AG04450 (cell line): ENCODE measurements at regions not wholly inside any gene's neighbourhood (a gene's known extent, or its start where the extent isn't known, plus 50 kb on each side); places are given as distances from the start of the nearest gene placed in this dataset.
"Not testable (repeated sequence)": the region's sequence is repeated elsewhere in the genome, so short reads cannot be mapped to it uniquely, and the experiment has no call there.

Experiments
- CTCF ChIA-PET: fragments of 300-600, 350-600 bp; formaldehyde crosslinking; extraction: SDS; loops from one replicate; lab custom pipeline; 2022; ENCODE audit warnings: antibody characterized with exemption, inconsistent platforms; lab: Charles Lee
- POLR2A ChIA-PET: fragments of 350-600 bp; formaldehyde crosslinking; extraction: SDS; loops from one replicate; lab custom pipeline; 2021; ENCODE audit warnings: antibody characterized with exemption, inconsistent platforms; lab: Yijun Ruan, JAX
- DNase-seq: peaks from one replicate; pipeline ENCODE4 v3.0.0-alpha.2; 2011; ENCODE audit warnings: low read depth, low spot score
- H3K27ac ChIP-seq: one replicate; pipeline ENCODE4 v1.5.1; 2012; ENCODE audit warnings: low read depth, low read length, control low read depth
- H3K27me3 ChIP-seq: one replicate; pipeline ENCODE4 v1.6.0; 2012; ENCODE audit warnings: low read length; ENCODE audit not compliant: control insufficient read depth, insufficient read depth
- H3K4me3 ChIP-seq: 2 replicates; pipeline ENCODE4 v1.5.1; 2011; ENCODE audit warnings: mild to moderate bottlenecking, low read depth, low read length, control low read depth
- H3K9me3 ChIP-seq: 2 replicates; pipeline ENCODE4 v1.5.1; 2012; ENCODE audit warnings: low read length; ENCODE audit not compliant: control insufficient read depth, insufficient read depth
- TF ChIP-seq, protein P1 (sequence below): IDR thresholded peaks from 2 replicates; pipeline ENCODE4 v1.5.1; 2011; ENCODE audit warnings: low read depth, low read length, control low read depth, inconsistent platforms

GRCh38 chr1:189696297-189696696, 781.4 kb downstream of the BRINP3 start:
- ChIA-PET POLR2A (no interaction called here), CTCF (no interaction called here)
- TF ChIP-seq, protein P1, sequence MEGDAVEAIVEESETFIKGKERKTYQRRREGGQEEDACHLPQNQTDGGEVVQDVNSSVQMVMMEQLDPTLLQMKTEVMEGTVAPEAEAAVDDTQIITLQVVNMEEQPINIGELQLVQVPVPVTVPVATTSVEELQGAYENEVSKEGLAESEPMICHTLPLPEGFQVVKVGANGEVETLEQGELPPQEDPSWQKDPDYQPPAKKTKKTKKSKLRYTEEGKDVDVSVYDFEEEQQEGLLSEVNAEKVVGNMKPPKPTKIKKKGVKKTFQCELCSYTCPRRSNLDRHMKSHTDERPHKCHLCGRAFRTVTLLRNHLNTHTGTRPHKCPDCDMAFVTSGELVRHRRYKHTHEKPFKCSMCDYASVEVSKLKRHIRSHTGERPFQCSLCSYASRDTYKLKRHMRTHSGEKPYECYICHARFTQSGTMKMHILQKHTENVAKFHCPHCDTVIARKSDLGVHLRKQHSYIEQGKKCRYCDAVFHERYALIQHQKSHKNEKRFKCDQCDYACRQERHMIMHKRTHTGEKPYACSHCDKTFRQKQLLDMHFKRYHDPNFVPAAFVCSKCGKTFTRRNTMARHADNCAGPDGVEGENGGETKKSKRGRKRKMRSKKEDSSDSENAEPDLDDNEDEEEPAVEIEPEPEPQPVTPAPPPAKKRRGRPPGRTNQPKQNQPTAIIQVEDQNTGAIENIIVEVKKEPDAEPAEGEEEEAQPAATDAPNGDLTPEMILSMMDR = no peak
- Histone ChIP-seq H3K27me3 (no peaks in the 10 kb centered on the region), H3K4me3 (no peak overlapping the region), H3K9me3 (peaks cover 11% of the 10 kb centered on the region), H3K27ac (no peak overlapping the region)
- no peak for DNase-seq

GRCh38 chr1:189697113-189697512, 780.6 kb downstream of the BRINP3 start:
- TF ChIP-seq, protein P1 = no peak
- Histone ChIP-seq H3K4me3 (no peak overlapping the region), H3K9me3 (peaks cover 11% of the 10 kb centered on the region), H3K27me3 (no peaks in the 10 kb centered on the region), H3K27ac (no peak overlapping the region)
- POLR2A ChIA-PET = no interaction called here
- CTCF ChIA-PET = no interaction called here
- no peak for DNase-seq

DNA sequence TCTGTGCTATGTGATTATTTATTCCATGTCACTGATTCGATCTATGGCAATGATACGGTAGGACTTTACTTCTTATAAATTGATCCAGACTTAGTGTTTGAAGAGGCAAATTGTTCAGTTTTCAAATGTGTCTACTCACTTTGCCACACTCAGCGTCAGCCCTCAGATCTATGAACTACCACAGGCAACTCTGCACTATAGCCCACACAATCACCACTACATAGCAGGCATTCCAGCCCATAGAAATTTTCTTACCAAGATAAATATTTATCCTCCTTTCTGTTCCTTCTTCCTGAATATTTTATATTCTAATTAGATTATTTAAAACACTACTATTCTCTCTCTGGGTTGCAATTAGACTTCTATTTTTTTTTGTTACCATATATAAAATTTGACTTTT, 776.1 kb downstream of the BRINP3 start:
- TF ChIP-seq, protein P1 = no peak
- ChIA-PET CTCF (no interaction called here), POLR2A (no interaction called here)
- H3K27ac ChIP-seq = no peak overlapping the region
- no peak overlapping the region for H3K4me3 ChIP-seq
- no peak for DNase-seq
- H3K9me3 ChIP-seq = peaks cover 6% of the 10 kb centered on the region; the same call in 1 of the 2 replicates
- H3K27me3 ChIP-seq = no peaks in the 10 kb centered on the region

DNA sequence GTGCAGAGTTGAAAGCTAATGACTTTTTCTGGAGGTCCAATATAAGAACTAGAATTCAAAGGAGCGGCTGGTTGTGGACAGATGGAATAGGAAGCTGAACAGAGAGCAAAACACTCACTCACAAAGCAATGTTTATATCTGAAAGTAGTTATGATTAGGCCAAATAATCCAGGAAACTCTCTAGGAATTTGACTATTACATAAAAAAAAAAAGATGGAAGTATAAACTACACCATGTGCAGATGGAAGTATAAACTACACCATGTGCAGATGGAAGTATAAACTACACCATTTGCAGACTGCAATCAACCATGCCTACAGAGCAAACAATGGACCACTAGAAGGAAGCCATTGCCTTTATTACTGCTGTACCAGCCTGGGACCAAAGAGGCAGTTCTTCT, 771.1 kb downstream of the BRINP3 start:
- ChIA-PET POLR2A (no interaction called here), CTCF (no interaction called here)
- TF ChIP-seq, protein P1 = no peak
- DNase-seq = no peak
- H3K4me3 ChIP-seq = no peak overlapping the region
- H3K9me3 ChIP-seq = no peaks in the 10 kb centered on the region
- H3K27ac ChIP-seq = no peak overlapping the region
- H3K27me3 ChIP-seq = no peaks in the 10 kb centered on the region

DNA sequence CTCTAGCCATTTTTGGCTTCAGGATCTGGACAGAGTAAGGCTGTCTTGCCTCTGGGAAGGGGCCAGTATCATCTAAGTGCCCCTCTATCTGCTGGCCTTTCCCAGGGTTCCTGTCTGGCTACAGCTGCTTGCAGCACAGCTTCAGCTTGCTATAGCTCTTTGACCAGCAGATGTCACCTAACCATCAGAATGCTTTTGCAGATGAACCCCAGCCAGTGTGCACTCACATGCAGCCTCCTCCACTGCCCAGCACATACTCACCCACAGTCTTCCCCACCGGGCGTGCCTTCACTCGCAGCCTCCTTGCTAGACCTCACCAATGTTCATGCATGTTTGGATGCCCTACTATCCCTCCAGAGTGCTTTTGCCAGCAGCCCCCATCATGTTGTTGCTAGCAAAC, 769.0 kb downstream of the BRINP3 start:
- DNase-seq = no peak
- TF ChIP-seq, protein P1 = peak; percentile 27; the same call in 1 of the 2 replicates
- Histone ChIP-seq H3K9me3 (no peaks in the 10 kb centered on the region), H3K27ac (no peak overlapping the region), H3K4me3 (no peak overlapping the region), H3K27me3 (no peaks in the 10 kb centered on the region)
- ChIA-PET CTCF (interaction anchor here (0.8 to 0.9 kb wide), 3 partner anchors 20 to 613 kb away, joined by 3 to 4 read pairs (median 3); no protein-coding TSS in a partner anchor), POLR2A (no interaction called here)

DNA sequence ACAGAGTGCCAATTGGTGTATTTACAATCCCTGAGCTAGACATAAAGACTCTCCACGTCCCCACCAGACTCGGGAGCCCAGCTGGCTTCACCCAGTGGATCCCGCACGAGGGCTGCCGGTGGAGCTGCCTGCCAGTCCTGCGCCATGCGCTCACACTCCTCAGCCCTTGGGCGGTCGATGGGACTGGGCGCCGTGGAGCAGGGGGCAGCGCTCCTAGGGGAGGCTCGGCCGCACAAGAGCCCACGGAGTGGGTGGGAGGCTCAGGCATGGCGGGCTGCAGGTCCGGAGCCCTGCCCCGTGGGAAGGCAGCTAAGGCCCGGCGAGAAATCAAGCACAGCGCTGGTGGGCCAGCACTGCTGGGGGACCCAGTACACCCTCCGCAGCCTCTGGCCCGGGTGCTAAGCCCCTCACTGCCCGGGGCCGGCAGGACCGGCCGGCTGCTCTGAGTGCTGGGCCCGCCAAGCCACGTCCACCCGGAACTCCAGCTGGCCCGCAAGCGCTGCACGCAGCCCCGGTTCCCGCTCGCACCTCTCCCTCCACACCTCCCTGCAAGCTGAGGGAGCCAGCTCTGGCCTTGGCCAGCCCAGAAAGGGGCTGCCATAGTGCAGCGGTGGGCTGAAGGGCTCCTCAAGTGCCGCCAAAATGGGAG, 759.4 kb downstream of the BRINP3 start:
- POLR2A ChIA-PET, H3K27ac ChIP-seq, H3K4me3 ChIP-seq, H3K9me3 ChIP-seq, CTCF ChIA-PET, DNase-seq, H3K27me3 ChIP-seq: not testable (repeated sequence)
